Right lobe of liver (tissue), 6 donors: ENCODE measurements at regions not wholly inside any gene's neighbourhood (a gene's known extent, or its start where the extent isn't known, plus 50 kb on each side); places are given as distances from the start of the nearest gene placed in this dataset.

Source experiments
- ATAC-seq, 4 donors: fragments of 200-7000 bp; cut with Tn5 transposase; one replicate each; pipeline ENCODE4 v1.9.1; 2020; ENCODE audit warnings: mild to moderate bottlenecking in 4 of 4, moderate library complexity in 4 of 4
- DNase-seq, 3 donors: peaks; one replicate each; pipeline ENCODE4 v3.0.0-alpha.2; 2020
- H3K27ac ChIP-seq, 3 donors: fragments of 200-600 bp; one replicate each; pipeline ENCODE4 v1.8.0; 2022
- H3K27me3 ChIP-seq, 2 donors: fragments of 200-600 bp; one replicate each; pipeline ENCODE4 v1.8.0; 2022
- H3K36me3 ChIP-seq, 4 donors: fragments of 200-600 bp; sonication (generic) in 1 of 4; one replicate each; pipeline versions ENCODE4 v1.5.1 to v1.8.0; 2017 to 2022; ENCODE audit warnings: control low read depth in 1 of 4
- H3K4me1 ChIP-seq, 4 donors: fragments of 200-600 bp; sonication (generic) in 1 of 4; one replicate each; pipeline versions ENCODE4 v1.5.1 to v1.8.0; 2017 to 2022; ENCODE audit warnings: control low read depth in 1 of 4
- H3K4me3 ChIP-seq, 3 donors: fragments of 200-600 bp; one replicate each; pipeline ENCODE4 v1.8.0; 2022
- H3K9me3 ChIP-seq, 4 donors: fragments of 200-600 bp; sonication (generic) in 1 of 4; one replicate each; pipeline versions ENCODE4 v1.5.1 to v1.8.0; 2017 to 2022; ENCODE audit warnings: control low read depth in 1 of 4
- CTCF ChIP-seq, 4 donors: fragments of 200-600 bp in 3 of 4; fragments of 450-650 bp in 1 of 4; IDR thresholded peaks; one replicate each; pipeline versions ENCODE4 v1.5.1 to v1.8.0; 2016 to 2022; ENCODE audit warnings: antibody characterized with exemption in 4 of 4, mild to moderate bottlenecking in 2 of 4
- POLR2A ChIP-seq: fragments of 450-650 bp; IDR thresholded peaks from one replicate; pipeline ENCODE4 v1.6.1; 2017; ENCODE audit warnings: antibody characterized with exemption, mild to moderate bottlenecking
- WGBS: methylation state at CpG from one replicate; pipeline ENCODE4 v1.1.6; 2018; ENCODE audit warnings: low coverage, low lambda C conversion rate; ENCODE audit not compliant: insufficient coverage; ENCODE audit errors: missing lambda C conversion rate; 5-methylcytosine and 5-hydroxymethylcytosine counted together
- intact Hi-C, 2 donors: fragments of 100-400 bp; cut with DNase I; formaldehyde crosslinking; loops; one replicate each; pipeline versions ENCODE4 v1.11.2 to v1.14.1; 2022
- donor health status: DM: no; HTN: yes; CAD: no.
- donor health status: DM: no; HTN: no; CAD: no.
- donor health status: DM: no; HTN: no; CAD: no.
- donor health status: DM: no; HTN: yes; CAD: no.
- donor health status: DM: no; HTN: yes; CAD: no.

GRCh38 chr11:116072133-116072532 lies 567.9 kb upstream of the CADM1 start:
- DNase-seq (no peak), ATAC-seq (no peak)
- Histone ChIP-seq H3K9me3 (no peaks in the 10 kb centered on the region), H3K27me3 (no peaks in the 10 kb centered on the region), H3K4me1 (no peaks in the 10 kb centered on the region), H3K27ac (no peak overlapping the region), H3K4me3 (no peak overlapping the region), H3K36me3 (no peaks in the 10 kb centered on the region)
- intact Hi-C loops, result no loop called here
- 39% methylated on average over 3 of the region's 4 CpGs for WGBS
- TF ChIP-seq POLR2A (no peak), CTCF (IDR thresholded peaks at IDR 0.05) (no peak)

GRCh38 chr11:116071241-116071640 lies 567.0 kb upstream of the CADM1 start:
- Histone ChIP-seq H3K27me3 (no peaks in the 10 kb centered on the region), H3K4me3 (no peak overlapping the region), H3K4me1 (no peaks in the 10 kb centered on the region), H3K9me3 (no peaks in the 10 kb centered on the region), H3K36me3 (no peaks in the 10 kb centered on the region), H3K27ac (no peak overlapping the region)
- DNase-seq (no peak), ATAC-seq (no peak)
- 61% methylated on average over 6 of the region's 6 CpGs for WGBS
- no peak for TF ChIP-seq POLR2A
- intact Hi-C loops, result no loop called here

GRCh38 chr11:116070520-116070919 lies 566.3 kb upstream of the CADM1 start:
- H3K27me3 ChIP-seq, result no peaks in the 10 kb centered on the region
- H3K36me3 ChIP-seq, result no peaks in the 10 kb centered on the region
- no peaks in the 10 kb centered on the region for H3K9me3 ChIP-seq
- 24% methylated on average over 4 of the region's 4 CpGs for WGBS
- TF ChIP-seq POLR2A (no peak), CTCF (IDR thresholded peaks at IDR 0.05) (no peak)
- H3K27ac ChIP-seq, result no peak overlapping the region
- ATAC-seq (no peak), DNase-seq (no peak)
- H3K4me3 ChIP-seq, result no peak overlapping the region
- H3K4me1 ChIP-seq, result no peaks in the 10 kb centered on the region
- intact Hi-C loops, result no loop called here

DNA sequence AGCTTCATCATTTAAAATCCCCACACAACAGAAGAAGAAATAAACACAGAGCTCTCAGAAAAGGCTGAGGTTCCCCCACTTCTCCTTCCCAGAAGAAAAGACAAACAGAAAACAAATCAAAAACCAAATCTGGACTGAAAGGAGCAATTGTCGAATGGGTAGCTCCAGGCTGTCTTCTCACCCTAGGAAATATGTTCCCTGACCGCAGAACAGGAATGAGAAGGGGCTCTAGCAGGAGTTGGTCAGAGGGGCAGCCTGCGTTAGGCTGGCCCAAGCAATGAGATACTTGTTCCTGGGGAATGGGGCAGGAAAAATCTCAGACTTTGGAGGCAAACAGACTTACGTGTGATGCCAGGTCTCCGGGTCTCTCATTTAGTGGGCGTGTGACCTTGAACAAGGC lies 562.6 kb upstream of the CADM1 start:
- Histone ChIP-seq H3K9me3 (no peaks in the 10 kb centered on the region), H3K27ac (no peak overlapping the region), H3K4me1 (no peaks in the 10 kb centered on the region), H3K27me3 (no peaks in the 10 kb centered on the region), H3K36me3 (no peaks in the 10 kb centered on the region), H3K4me3 (no peak overlapping the region)
- 60% methylated on average over 4 of the region's 6 CpGs for WGBS
- intact Hi-C loops, result no loop called here
- DNase-seq (no peak), ATAC-seq (no peak)
- no peak for TF ChIP-seq POLR2A
- no peak for TF ChIP-seq CTCF (IDR thresholded peaks at IDR 0.05)

DNA sequence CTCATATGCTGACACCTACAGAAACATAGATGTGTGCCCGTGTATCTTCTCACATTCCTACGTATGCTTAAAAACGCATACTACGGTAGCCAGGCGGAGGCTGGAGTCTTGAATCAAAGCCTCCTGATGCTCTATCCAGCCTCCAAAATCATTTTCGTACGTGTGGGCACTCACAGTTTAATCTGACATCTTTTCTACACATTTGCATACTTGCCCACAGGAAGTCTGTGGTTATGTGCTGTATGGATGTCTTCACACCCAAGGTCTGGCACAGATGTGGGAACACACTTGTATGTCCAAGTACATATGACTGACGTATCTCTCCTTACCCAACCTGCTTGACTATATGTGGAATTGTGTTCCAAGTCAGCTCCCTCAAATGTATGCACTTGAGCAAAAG lies 561.8 kb upstream of the CADM1 start:
- Histone ChIP-seq H3K4me3 (no peak overlapping the region), H3K27ac (no peak overlapping the region), H3K27me3 (no peaks in the 10 kb centered on the region), H3K36me3 (no peaks in the 10 kb centered on the region), H3K4me1 (no peaks in the 10 kb centered on the region), H3K9me3 (no peaks in the 10 kb centered on the region)
- ATAC-seq (no peak), DNase-seq (no peak)
- intact Hi-C loops, result no loop called here
- WGBS, result 75% methylated on average over 8 of the region's 8 CpGs
- TF ChIP-seq POLR2A (no peak), CTCF (IDR thresholded peaks at IDR 0.05) (no peak)
